ENCODE measurements at regions not wholly inside any gene's neighbourhood (a gene's known extent, or its start where the extent isn't known, plus 50 kb on each side); places are given as distances from the start of the nearest gene placed in this dataset.

- Histone ChIP-seq H3K79me2 (ENCODE audit: control insufficient read depth, low read length) (no peaks in the 10 kb centered on the region), H3K9me3 (ENCODE audit: control insufficient read depth, insufficient read depth, low read length) (peaks cover 20% of the 10 kb centered on the region; the same call in 1 of the 2 replicates), H3K9me2 (replicated peaks; ENCODE audit: control insufficient read depth, low read length) (no peaks in the 10 kb centered on the region), H3K36me3 (ENCODE audit: control insufficient read depth, low read length) (no peaks in the 10 kb centered on the region), H3K4me3 (ENCODE audit: low read length) (no peak overlapping the region), H4K20me1 (ENCODE audit: control insufficient read depth, insufficient read depth, low read depth, low read length) (no peaks in the 10 kb centered on the region), H3K27me3 (ENCODE audit: control insufficient read depth, low read length) (no peaks in the 10 kb centered on the region), H3K4me1 (ENCODE audit: control insufficient read depth, low read length) (no peaks in the 10 kb centered on the region), H3F3A (ENCODE audit: control insufficient read depth, insufficient read depth) (no peaks in the 10 kb centered on the region), H3K27ac (ENCODE audit: low read depth, low read length) (no peak overlapping the region), H3K4me2 (ENCODE audit: low read length) (no peak overlapping the region)
- no peak for TF ChIP-seq CTCF (IDR thresholded peaks at IDR 0.05; ENCODE audit: low read depth, low read length, poor library complexity, severe bottlenecking)
- TF ChIP-seq EZH2phosphoT487 (IDR thresholded peaks at IDR 0.05; ENCODE audit: borderline replicate concordance, low read length): no peak
Measured at GRCh38 chr22:47445212-47445611, 682.8 kb downstream of the TBC1D22A start.

- no peaks in the 10 kb centered on the region for H3K79me2 ChIP-seq (ENCODE audit: control insufficient read depth, low read length)
- no peaks in the 10 kb centered on the region for H3F3A ChIP-seq (ENCODE audit: control insufficient read depth, insufficient read depth)
- H3K4me1 ChIP-seq (ENCODE audit: control insufficient read depth, low read length): no peaks in the 10 kb centered on the region
- no peaks in the 10 kb centered on the region for H3K9me2 ChIP-seq (replicated peaks; ENCODE audit: control insufficient read depth, low read length)
- TF ChIP-seq CTCF (IDR thresholded peaks at IDR 0.05; ENCODE audit: low read depth, low read length, poor library complexity, severe bottlenecking) (no peak), EZH2phosphoT487 (IDR thresholded peaks at IDR 0.05; ENCODE audit: borderline replicate concordance, low read length) (no peak)
- no peaks in the 10 kb centered on the region for H3K36me3 ChIP-seq (ENCODE audit: control insufficient read depth, low read length)
- no peaks in the 10 kb centered on the region for H3K27me3 ChIP-seq (ENCODE audit: control insufficient read depth, low read length)
- H3K27ac ChIP-seq (ENCODE audit: low read depth, low read length): no peak overlapping the region
- H3K4me2 ChIP-seq (ENCODE audit: low read length): no peak overlapping the region
- H3K4me3 ChIP-seq (ENCODE audit: low read length): no peak overlapping the region
- peaks cover 20% of the 10 kb centered on the region for H3K9me3 ChIP-seq (ENCODE audit: control insufficient read depth, insufficient read depth, low read length)
- no peaks in the 10 kb centered on the region for H4K20me1 ChIP-seq (ENCODE audit: control insufficient read depth, insufficient read depth, low read depth, low read length)
Measured at GRCh38 chr22:47444746-47445065, 682.3 kb downstream of the TBC1D22A start.

- no peak overlapping the region for H3K4me2 ChIP-seq (ENCODE audit: low read length)
- no peak overlapping the region for H3K27ac ChIP-seq (ENCODE audit: low read depth, low read length)
- H3K36me3 ChIP-seq (ENCODE audit: control insufficient read depth, low read length): no peaks in the 10 kb centered on the region
- no peaks in the 10 kb centered on the region for H3K4me1 ChIP-seq (ENCODE audit: control insufficient read depth, low read length)
- H3K9me3 ChIP-seq (ENCODE audit: control insufficient read depth, insufficient read depth, low read length): peaks cover 20% of the 10 kb centered on the region
- H3K79me2 ChIP-seq (ENCODE audit: control insufficient read depth, low read length): no peaks in the 10 kb centered on the region
- H3K27me3 ChIP-seq (ENCODE audit: control insufficient read depth, low read length): no peaks in the 10 kb centered on the region
- no peak for TF ChIP-seq CTCF (IDR thresholded peaks at IDR 0.05; ENCODE audit: low read depth, low read length, poor library complexity, severe bottlenecking)
- TF ChIP-seq EZH2phosphoT487 (IDR thresholded peaks at IDR 0.05; ENCODE audit: borderline replicate concordance, low read length): no peak
- no peaks in the 10 kb centered on the region for H3K9me2 ChIP-seq (replicated peaks; ENCODE audit: control insufficient read depth, low read length)
- no peaks in the 10 kb centered on the region for H4K20me1 ChIP-seq (ENCODE audit: control insufficient read depth, insufficient read depth, low read depth, low read length)
- no peak overlapping the region for H3K4me3 ChIP-seq (ENCODE audit: low read length)
- H3F3A ChIP-seq (ENCODE audit: control insufficient read depth, insufficient read depth): no peaks in the 10 kb centered on the region
Measured at GRCh38 chr22:47443836-47444745, 681.6 kb downstream of the TBC1D22A start.
